ENCODE measurements at regions not wholly inside any gene's neighbourhood (a gene's known extent, or its start where the extent isn't known, plus 50 kb on each side); places are given as distances from the start of the nearest gene placed in this dataset.
"Not testable (repeated sequence)": the region's sequence is repeated elsewhere in the genome, so short reads cannot be mapped to it uniquely, and the experiment has no call there.

DNA sequence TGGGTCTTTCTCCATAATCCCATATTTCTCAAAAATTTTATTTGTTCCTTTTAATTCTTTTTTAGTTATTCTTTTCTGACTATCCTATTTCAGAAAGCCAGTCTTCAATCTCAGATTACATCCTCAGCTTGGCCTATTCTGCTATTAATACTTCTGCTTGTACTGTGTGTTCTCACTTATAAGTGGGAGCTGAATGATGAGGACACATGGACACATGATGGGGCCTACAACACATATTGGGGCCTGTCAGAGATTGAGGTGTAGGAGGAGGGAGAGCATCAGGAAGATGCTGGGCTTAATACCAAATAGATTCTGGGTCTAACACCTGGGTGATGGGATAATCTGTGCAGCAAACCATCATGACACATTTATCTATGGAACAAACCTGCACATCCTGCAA is 82.3 kb downstream of the MAGEE1 start:
- no peak for DNase-seq (ENCODE audit: low spot score)

DNA sequence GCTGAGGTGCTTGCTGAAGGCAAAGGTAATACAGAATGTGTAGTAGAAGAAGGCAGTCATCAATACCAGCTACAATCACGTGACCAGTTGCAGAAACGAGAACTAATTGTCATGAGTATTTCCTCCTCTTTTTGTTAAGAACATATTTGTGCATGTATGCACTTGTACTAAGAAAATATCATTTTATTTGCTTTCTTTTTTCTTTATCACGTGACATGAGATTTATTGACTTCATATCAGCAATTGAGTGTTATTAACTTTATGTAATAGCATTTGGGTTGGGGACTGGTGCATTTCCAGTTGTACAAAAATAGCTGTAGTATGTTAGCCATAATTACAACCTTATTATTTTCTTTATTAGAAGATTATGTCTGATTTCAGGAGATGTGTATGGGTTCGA is 90.0 kb downstream of the MAGEE1 start:
- TF ChIP-seq, protein P1, sequence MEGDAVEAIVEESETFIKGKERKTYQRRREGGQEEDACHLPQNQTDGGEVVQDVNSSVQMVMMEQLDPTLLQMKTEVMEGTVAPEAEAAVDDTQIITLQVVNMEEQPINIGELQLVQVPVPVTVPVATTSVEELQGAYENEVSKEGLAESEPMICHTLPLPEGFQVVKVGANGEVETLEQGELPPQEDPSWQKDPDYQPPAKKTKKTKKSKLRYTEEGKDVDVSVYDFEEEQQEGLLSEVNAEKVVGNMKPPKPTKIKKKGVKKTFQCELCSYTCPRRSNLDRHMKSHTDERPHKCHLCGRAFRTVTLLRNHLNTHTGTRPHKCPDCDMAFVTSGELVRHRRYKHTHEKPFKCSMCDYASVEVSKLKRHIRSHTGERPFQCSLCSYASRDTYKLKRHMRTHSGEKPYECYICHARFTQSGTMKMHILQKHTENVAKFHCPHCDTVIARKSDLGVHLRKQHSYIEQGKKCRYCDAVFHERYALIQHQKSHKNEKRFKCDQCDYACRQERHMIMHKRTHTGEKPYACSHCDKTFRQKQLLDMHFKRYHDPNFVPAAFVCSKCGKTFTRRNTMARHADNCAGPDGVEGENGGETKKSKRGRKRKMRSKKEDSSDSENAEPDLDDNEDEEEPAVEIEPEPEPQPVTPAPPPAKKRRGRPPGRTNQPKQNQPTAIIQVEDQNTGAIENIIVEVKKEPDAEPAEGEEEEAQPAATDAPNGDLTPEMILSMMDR (IDR thresholded peaks at IDR 0.05; ENCODE audit: extremely low read depth, missing control alignments), result no peak

More for the DNA sequence above, 82.3 kb downstream of the MAGEE1 start:
- TF ChIP-seq, protein P1 (IDR thresholded peaks at IDR 0.05; ENCODE audit: extremely low read depth, missing control alignments), result no peak

DNA sequence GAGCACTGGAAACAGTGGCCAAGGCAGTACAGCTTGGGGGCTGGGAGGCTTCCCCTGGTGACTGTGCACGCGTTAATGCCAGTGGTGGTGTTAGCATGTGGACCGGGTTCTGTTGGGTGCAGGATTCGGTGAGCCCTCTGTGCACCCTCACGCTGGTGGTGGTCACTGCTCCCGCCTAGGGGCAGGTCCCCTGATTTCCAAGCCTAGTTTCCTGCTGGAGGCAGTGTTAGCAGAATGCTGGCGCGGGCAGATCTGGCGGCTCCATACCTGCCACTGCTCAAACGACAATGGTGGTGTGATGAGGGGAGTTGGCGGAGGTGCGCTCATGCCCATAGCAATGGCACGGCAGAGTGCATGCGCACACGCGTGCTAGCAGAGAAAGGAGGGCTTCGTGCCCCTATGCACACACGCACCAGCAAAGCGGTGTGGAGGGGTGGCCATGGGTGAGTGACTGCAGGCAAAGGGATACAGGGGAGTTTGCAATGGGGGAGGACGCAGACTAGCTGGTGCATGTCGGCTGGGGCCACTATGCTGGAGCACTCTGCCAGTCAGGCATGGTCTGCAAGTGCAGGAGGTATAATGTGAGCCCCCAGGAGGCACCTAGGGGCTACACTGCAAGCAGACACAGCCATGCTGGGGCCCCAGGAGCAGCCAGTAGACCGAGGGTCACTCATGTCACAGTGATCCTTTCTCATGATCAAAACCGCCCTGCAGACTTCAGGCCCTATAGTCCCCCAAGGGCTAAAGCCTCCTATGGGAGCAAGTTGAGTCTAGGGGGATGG is 93.0 kb downstream of the MAGEE1 start:
- TF ChIP-seq, protein P1 (IDR thresholded peaks at IDR 0.05; ENCODE audit: extremely low read depth, missing control alignments), result no peak
- no peak for DNase-seq (ENCODE audit: low spot score)

More for the DNA sequence above, 90.0 kb downstream of the MAGEE1 start:
- DNase-seq (ENCODE audit: low spot score), result no peak

DNA sequence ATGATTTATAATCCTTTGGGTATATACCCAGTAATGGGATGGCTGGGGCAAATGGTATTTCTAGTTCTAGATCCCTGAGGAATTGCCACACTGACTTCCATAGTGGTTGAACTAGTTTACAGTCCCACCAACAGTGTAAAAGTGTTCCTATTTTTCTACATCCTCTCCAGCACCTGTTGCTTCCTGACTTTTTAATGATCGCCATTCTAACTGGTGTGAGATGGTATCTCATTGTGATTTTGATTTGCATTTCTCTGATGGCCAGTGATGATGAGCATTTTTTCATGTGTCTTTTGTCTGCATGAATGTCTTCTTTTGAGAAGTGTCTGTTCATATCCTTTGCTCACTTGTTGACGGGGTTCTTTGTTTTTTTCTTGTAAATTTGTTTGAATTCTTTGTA is 108.2 kb downstream of the MAGEE1 start:
- not testable (repeated sequence) for DNase-seq (ENCODE audit: low spot score)

DNA sequence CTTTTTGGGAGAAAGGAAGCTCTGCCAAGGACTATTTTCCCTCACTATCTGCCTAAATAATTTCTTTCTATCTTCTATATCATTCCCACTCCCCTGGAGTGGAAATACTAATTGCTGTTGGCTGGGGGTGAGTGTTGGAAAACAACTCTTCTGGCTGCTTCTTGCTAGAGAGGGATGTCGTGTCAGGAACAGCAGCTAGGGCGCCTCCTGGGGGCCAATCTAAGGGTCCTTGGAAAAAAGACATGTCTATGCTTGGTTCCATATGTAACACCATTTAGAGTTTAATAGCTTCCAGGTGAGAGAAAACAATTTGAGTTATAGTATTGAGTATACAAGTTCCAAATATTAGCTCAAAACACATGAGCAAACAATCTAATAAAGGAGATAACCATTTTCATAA is 111.3 kb downstream of the MAGEE1 start:
- TF ChIP-seq, protein P1 (IDR thresholded peaks at IDR 0.05; ENCODE audit: extremely low read depth, missing control alignments), result no peak
- no peak for DNase-seq (ENCODE audit: low spot score)

DNA sequence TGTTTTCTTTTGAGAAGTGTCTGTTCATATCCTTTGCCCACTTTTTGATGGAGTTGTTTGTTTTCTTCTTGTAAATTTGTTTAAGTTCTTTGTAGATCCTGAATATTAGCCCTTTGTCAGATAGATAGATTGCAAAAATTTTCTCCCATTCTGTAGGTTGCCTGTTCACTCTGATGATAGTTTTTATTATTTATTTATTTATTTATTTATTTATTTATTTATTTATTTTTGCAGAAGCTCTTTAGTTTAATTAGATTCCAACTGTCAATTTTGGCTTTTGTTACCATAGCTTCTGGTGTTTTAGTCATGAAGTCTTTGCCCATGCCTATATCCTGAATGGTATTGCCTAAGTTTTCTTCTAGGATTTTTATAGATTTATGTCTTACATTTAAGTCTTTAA is 115.9 kb downstream of the MAGEE1 start:
- DNase-seq (ENCODE audit: low spot score), result not testable (repeated sequence)

DNA sequence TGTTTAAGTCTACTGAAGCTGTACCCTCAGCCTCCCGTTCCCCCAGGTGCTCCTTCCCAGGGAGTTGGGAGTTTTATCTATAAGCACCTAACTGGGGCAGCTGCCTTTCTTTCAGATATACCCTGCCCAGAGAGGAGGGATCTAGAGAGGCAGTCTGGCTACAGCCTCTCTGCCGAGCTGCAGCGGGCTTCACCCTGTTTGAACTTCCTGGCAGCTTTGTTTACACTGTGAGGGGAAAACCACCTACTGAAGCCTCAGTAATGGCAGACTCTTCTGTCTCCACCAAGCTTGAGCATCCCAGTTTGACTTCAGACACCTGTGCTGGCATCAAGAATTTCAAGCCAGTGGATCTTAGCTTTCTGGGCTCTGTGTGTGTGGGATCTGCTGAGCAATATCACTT is 122.5 kb downstream of the MAGEE1 start:
- TF ChIP-seq, protein P1 (IDR thresholded peaks at IDR 0.05; ENCODE audit: extremely low read depth, missing control alignments), result no peak
- no peak for DNase-seq (ENCODE audit: low spot score)

DNA sequence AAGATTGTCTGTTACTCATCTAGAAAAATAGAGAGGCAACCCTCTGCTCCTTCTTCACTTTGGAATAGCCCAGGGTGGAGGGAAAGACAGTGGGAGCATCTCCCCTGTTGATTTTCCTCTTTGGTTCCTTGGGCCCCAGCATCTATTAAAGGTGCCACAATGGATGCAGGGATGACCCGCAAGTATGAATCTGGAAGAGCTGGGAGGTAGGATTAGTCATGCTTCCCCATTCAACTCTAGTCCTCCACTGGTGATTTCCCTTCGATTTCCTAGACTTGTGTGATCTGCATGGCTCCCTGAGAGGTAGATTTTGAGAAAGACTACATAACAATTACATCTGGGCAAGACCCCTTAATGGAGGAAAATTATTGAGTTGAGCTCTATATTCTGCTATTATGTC is 127.8 kb downstream of the MAGEE1 start:
- TF ChIP-seq, protein P1 (IDR thresholded peaks at IDR 0.05; ENCODE audit: extremely low read depth, missing control alignments), result no peak
- no peak for DNase-seq (ENCODE audit: low spot score)

Data from GM20000 (cell line).